C4-2B (cell line): ENCODE measurements at regions not wholly inside any gene's neighbourhood (a gene's known extent, or its start where the extent isn't known, plus 50 kb on each side); places are given as distances from the start of the nearest gene placed in this dataset.

Experiments
- ZFX ChIP-seq: fragments of 450-650 bp; IDR thresholded peaks from 2 replicates; pipeline ENCODE4 v1.6.1; 2017
- TF ChIP-seq, protein P1 (sequence below): fragments of 450-650 bp; conservative IDR thresholded peaks from 2 replicates; pipeline ENCODE4 v1.5.1; 2017; ENCODE audit warnings: mild to moderate bottlenecking

DNA sequence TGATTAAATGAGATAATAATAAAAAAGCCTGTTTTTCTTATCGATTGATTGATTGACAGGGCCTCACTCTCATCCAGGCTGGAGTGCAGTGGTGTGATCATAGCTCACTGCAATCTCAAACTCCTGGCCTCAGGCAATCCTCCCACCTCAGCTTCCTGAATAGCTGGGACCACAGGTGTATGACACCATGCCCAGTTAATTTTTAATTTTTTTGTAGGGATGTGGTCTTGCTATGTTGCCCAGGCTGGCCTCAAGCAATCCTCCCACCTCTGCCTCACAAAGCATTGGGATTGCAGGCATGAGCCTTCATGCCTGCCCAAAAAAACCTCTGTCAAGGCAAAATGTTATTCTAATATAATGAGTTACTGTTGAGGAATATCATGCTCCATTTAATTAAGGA, 346.4 kb upstream of the DAB1 start:
- TF ChIP-seq, protein P1, sequence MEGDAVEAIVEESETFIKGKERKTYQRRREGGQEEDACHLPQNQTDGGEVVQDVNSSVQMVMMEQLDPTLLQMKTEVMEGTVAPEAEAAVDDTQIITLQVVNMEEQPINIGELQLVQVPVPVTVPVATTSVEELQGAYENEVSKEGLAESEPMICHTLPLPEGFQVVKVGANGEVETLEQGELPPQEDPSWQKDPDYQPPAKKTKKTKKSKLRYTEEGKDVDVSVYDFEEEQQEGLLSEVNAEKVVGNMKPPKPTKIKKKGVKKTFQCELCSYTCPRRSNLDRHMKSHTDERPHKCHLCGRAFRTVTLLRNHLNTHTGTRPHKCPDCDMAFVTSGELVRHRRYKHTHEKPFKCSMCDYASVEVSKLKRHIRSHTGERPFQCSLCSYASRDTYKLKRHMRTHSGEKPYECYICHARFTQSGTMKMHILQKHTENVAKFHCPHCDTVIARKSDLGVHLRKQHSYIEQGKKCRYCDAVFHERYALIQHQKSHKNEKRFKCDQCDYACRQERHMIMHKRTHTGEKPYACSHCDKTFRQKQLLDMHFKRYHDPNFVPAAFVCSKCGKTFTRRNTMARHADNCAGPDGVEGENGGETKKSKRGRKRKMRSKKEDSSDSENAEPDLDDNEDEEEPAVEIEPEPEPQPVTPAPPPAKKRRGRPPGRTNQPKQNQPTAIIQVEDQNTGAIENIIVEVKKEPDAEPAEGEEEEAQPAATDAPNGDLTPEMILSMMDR: no peak
- TF ChIP-seq ZFX: no peak
